NCI-H345 treated with DMSO at 0.1 percent for 48 hours (cell line): ENCODE measurements at regions not wholly inside any gene's neighbourhood (a gene's known extent, or its start where the extent isn't known, plus 50 kb on each side); places are given as distances from the start of the nearest gene placed in this dataset.
"Not testable (repeated sequence)": the region's sequence is repeated elsewhere in the genome, so short reads cannot be mapped to it uniquely, and the experiment has no call there.

Experiments
- DNase-seq: peaks from one replicate; lab custom pipeline; 2025; ENCODE audit not compliant: unreplicated experiment; lab: John Stamatoyannopoulos, UW

DNA sequence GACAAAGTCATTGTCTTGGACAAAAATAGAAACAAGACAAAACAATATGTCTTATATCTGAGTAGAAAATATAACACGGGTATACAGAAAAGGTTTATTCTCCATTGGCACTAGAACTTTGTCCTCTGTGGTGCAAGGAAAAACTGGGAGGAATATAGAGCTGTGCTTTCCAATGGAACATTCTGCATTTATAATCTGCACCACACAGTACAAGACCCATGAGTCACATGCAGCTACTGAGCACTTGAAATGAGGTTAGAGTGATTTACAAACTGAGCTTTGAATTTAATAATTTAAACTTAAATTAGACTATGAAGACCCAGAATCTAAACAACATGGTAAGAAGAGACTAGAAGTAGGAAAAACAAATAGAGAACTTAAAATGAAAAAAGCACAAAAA is 86.1 kb downstream of the RAP2A start:
- no peak for DNase-seq

GRCh38 chr13:97520866-97521265 is 86.9 kb downstream of the RAP2A start:
- no peak for DNase-seq

GRCh38 chr13:97521726-97522125 is 87.8 kb downstream of the RAP2A start:
- DNase-seq = no peak

DNA sequence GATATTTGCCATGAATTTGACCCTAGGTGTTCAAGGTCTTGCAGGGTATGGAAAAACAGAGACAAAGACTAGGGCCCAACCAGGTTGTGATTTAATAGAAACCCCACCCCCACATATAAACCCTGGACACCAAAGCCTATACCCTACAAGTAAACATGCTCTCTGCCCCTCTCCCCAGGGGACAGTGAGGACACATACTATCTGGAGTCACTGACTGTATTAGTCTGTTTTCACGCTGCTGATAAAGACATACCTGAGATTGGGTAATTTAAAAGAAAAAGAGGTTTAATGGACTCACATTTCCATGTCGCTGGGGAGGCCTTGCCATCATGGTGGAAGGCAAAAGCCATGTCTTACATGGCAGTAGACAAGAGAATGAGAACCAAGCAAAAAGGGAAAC is 88.3 kb downstream of the RAP2A start:
- DNase-seq = no peak

GRCh38 chr13:97526556-97526955 is 92.6 kb downstream of the RAP2A start:
- DNase-seq = no peak

- no peak for DNase-seq
These were observed 94.5 kb downstream of the RAP2A start for GRCh38 chr13:97528518-97528917.

- no peak for DNase-seq
These were observed 100.6 kb downstream of the RAP2A start for GRCh38 chr13:97534540-97534939.

- no peak for DNase-seq
These were observed 101.6 kb downstream of the RAP2A start for GRCh38 chr13:97535614-97536013.

GRCh38 chr13:97537110-97537509 is 103.1 kb downstream of the RAP2A start:
- DNase-seq = no peak

DNA sequence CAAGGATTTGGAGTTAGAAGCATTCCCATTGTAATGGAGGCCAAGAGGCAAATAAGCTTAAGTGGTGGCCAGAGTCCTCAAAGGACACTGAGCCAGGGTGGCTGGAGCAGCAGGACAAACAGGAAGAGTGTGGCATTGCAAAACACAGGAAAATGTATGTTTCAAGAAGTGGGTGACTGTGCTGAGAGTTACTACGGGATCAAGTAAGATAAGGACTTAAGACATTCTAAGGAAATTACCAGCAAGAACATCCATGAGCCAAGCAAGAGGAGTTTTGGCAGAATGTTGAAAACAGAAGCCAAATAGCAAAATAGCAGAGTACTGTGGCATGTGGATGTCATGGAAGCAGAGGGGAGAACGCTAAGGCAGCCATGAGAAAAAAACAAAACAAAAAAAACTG is 104.2 kb downstream of the RAP2A start:
- DNase-seq = no peak

- DNase-seq = no peak
These were observed 106.0 kb downstream of the RAP2A start for GRCh38 chr13:97539651-97540610.

- no peak for DNase-seq
These were observed 106.7 kb downstream of the RAP2A start for GRCh38 chr13:97540696-97541095.

DNA sequence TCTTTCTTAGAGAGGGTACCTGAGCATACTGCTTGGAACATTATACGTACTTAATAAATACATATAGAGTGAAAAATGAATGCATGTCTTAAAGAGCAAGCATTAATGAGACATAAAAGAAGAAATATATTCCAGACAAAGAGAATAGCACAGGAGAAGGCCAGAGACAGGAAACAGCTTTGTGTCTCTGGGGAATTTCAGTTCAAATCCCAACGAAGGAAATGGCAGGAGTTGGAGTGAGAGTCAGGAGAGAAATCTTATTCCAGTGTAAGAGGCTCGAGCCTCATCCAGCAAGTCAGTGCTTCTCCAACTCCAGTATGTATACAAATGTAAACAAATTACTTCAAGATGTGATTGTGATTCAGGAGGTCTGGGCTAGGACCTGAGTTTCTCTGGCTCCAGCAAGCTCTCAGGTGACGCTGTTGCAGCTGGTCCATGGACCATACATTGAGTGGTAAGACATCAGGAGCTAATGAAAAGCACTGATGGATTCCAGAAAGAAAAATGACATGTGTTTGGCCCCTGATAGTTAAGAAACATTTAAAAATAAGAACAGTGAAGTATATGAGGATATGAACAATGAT is 108.2 kb downstream of the RAP2A start:
- DNase-seq = no peak

- DNase-seq = no peak
These were observed 110.2 kb downstream of the RAP2A start for GRCh38 chr13:97544031-97544765.

GRCh38 chr13:97544971-97545499 is 111.1 kb downstream of the RAP2A start:
- DNase-seq = not testable (repeated sequence)

DNA sequence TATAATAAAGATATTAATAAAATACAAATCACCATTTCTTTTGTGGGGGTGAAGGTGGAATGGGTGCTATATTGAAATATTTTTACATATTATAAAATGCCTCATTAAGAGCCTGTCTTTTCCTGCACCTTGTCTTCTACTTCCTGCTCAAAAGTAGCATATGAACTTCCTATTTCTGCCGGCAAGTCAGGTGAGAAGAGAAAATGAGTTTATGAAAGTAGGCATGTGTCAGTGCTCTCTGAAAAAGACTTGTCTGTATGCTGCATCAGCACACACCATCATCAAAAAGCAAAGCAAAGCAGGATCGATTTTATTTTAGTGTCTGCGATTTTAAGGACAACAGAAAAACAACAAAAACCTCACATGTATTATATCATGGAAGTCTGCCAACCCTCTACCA is 114.2 kb downstream of the RAP2A start:
- no peak for DNase-seq

- DNase-seq = no peak
These were observed 114.7 kb downstream of the RAP2A start for GRCh38 chr13:97548711-97549110.

DNA sequence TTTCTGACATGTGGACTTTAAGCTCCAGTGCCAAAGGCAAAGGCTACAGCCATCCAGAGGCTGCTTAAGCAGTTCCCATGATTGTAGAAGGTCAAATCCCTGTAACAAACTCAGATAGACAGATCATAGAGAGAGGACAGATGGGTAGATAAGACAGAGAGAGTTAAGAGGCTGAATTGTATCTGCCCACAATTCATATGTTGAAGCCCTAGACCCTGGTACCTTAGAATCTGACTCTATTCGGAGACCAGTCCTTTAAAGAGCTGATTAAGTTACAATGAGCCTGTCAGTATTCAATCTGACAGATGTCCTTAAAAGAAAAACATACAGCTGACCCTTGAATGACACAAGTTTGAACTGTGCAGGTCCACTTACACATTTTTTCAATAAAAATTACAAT is 115.2 kb downstream of the RAP2A start:
- no peak for DNase-seq

DNA sequence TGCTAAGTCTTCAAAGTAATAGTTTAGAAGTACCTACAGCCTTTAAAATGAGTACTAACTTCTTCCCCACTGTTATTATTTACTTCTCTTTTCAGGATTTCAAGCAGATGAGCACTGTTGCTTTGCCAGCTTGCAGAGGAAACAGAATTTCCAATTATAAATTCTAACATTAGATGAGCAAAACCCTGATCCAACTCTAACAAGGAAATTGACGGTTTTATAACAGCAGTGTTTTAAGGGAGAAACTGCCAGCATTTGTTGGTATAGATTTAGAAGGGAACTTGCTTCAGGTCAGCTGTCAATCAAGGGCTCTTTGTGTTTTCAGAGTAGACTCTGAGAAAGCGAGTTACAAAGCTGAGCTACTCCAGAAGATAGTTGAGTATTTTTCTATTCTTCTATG is 120.5 kb downstream of the RAP2A start:
- DNase-seq = no peak

- no peak for DNase-seq
These were observed 121.1 kb downstream of the RAP2A start for GRCh38 chr13:97555034-97555433.

DNA sequence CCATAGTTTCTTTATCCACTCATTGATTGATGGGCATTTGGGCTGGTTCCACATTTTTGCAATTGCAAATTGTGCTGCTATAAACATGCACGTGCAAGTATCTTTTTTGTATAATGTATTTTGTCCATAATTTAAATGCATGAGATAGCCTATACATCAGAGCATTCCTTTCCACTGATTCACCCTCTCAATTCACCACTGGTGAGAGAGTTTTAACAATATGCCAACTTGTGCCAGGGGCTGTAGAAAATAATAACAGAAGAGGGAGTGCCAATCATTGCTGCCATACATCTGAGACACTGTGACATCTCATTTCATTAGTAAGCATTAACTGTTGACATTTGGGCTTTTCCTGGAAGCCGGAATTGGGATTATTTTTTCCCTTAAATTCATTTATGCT is 125.1 kb downstream of the RAP2A start:
- no peak for DNase-seq

GRCh38 chr13:97559981-97560380 is 126.0 kb downstream of the RAP2A start:
- no peak for DNase-seq
